H9 (cell line): ENCODE measurements at regions not wholly inside any gene's neighbourhood (a gene's known extent, or its start where the extent isn't known, plus 50 kb on each side); places are given as distances from the start of the nearest gene placed in this dataset.

Source experiments
- DNase-seq: peaks from one replicate; pipeline ENCODE4 v3.0.0-alpha.2; 2017
- H2AFZ ChIP-seq: one replicate; pipeline ENCODE4 v1.6.1; 2013; ENCODE audit warnings: mild to moderate bottlenecking, low read length, control low read depth, moderate library complexity
- H2AK5ac ChIP-seq: 2 replicates; pipeline ENCODE4 v1.6.1; 2013; ENCODE audit warnings: low read length, control low read depth, mixed read lengths; ENCODE audit not compliant: insufficient read length
- H2BK120ac ChIP-seq: one replicate; pipeline ENCODE4 v1.6.1; 2013; ENCODE audit warnings: low read depth, mild to moderate bottlenecking, low read length, control low read depth, inconsistent platforms; ENCODE audit not compliant: poor library complexity, severe bottlenecking
- H2BK12ac ChIP-seq: 2 replicates; pipeline ENCODE4 v1.6.1; 2013; ENCODE audit warnings: low read length, control low read depth, mixed read lengths, low read depth; ENCODE audit not compliant: insufficient read length
- H2BK15ac ChIP-seq: 2 replicates; pipeline ENCODE4 v1.6.1; 2013; ENCODE audit warnings: low read depth, low read length, control low read depth
- H2BK20ac ChIP-seq: one replicate; pipeline ENCODE4 v1.6.1; 2013; ENCODE audit warnings: low read depth, mild to moderate bottlenecking, low read length, control low read depth, inconsistent platforms; ENCODE audit not compliant: poor library complexity, severe bottlenecking
- H2BK5ac ChIP-seq: 2 replicates; pipeline ENCODE4 v1.6.1; 2013; ENCODE audit warnings: low read length, control low read depth, mixed read lengths; ENCODE audit not compliant: insufficient read length
- H3K14ac ChIP-seq: 2 replicates; pipeline ENCODE4 v1.6.1; 2013; ENCODE audit warnings: low read length, control low read depth; ENCODE audit not compliant: insufficient read depth
- H3K18ac ChIP-seq: 2 replicates; pipeline ENCODE4 v1.6.1; 2013; ENCODE audit warnings: low read depth, mild to moderate bottlenecking, mixed read lengths, low read length, control low read depth; ENCODE audit not compliant: insufficient read length
- H3K23ac ChIP-seq: 2 replicates; pipeline ENCODE4 v1.6.1; 2013; ENCODE audit warnings: low read length, control low read depth, mixed read lengths, low read depth; ENCODE audit not compliant: insufficient read length
- H3K23me2 ChIP-seq: 2 replicates; pipeline ENCODE4 v1.6.1; 2013; ENCODE audit warnings: low read depth, mild to moderate bottlenecking, mixed read lengths, low read length, control low read depth; ENCODE audit not compliant: insufficient read length, poor library complexity, severe bottlenecking
- H3K27ac ChIP-seq: 2 replicates; pipeline ENCODE4 v1.5.1; 2013; ENCODE audit warnings: low read length, control low read depth, mixed read lengths, low read depth; ENCODE audit not compliant: insufficient read length
- H3K27me3 ChIP-seq: 2 replicates; pipeline ENCODE4 v1.6.1; 2013; ENCODE audit warnings: low read length, control low read depth, inconsistent platforms; ENCODE audit not compliant: insufficient read depth
- H3K4ac ChIP-seq: 2 replicates; pipeline ENCODE4 v1.6.1; 2013; ENCODE audit warnings: low read depth, mild to moderate bottlenecking, control low read depth, inconsistent platforms, low read length, moderate library complexity
- H3K4me1 ChIP-seq: 2 replicates; pipeline ENCODE4 v1.6.1; 2013; ENCODE audit warnings: low read length, control low read depth, inconsistent platforms; ENCODE audit not compliant: insufficient read depth
- H3K4me2 ChIP-seq: 2 replicates; pipeline ENCODE4 v1.6.1; 2013; ENCODE audit warnings: low read length, control low read depth, mixed read lengths; ENCODE audit not compliant: insufficient read length, insufficient read depth
- H3K56ac ChIP-seq: 2 replicates; pipeline ENCODE4 v1.6.1; 2013; ENCODE audit warnings: low read depth, mild to moderate bottlenecking, mixed read lengths, low read length, control low read depth; ENCODE audit not compliant: insufficient read length
- H3K79me1 ChIP-seq: 2 replicates; pipeline ENCODE4 v1.6.1; 2013; ENCODE audit warnings: low read depth, mild to moderate bottlenecking, moderate library complexity, low read length, control low read depth, inconsistent platforms; ENCODE audit not compliant: insufficient read depth, poor library complexity, severe bottlenecking
- H3K79me2 ChIP-seq: 2 replicates; pipeline ENCODE4 v1.6.1; 2013; ENCODE audit warnings: low read length, control low read depth, inconsistent platforms; ENCODE audit not compliant: insufficient read depth
- H3K9ac ChIP-seq: 2 replicates; pipeline ENCODE4 v1.6.1; 2013; ENCODE audit warnings: low read length, control low read depth, mixed read lengths; ENCODE audit not compliant: insufficient read length; ENCODE audit errors: extremely low read depth
- H3K9me3 ChIP-seq: one replicate; pipeline ENCODE4 v1.6.1; 2013; ENCODE audit warnings: low read depth, low read length, inconsistent platforms; ENCODE audit not compliant: control insufficient read depth
- H3T11ph ChIP-seq: one replicate; pipeline ENCODE4 v1.6.1; 2013; ENCODE audit warnings: mild to moderate bottlenecking, low read length, control low read depth, inconsistent platforms
- H4K20me1 ChIP-seq: one replicate; pipeline ENCODE4 v1.6.1; 2013; ENCODE audit not compliant: control insufficient read depth, insufficient read length, insufficient read depth
- H4K5ac ChIP-seq: 2 replicates; pipeline ENCODE4 v1.6.1; 2013; ENCODE audit warnings: low read depth, mild to moderate bottlenecking, mixed read lengths, low read length, control low read depth; ENCODE audit not compliant: insufficient read length
- H4K8ac ChIP-seq: replicated peaks from 2 replicates; pipeline ENCODE4 v1.6.1; 2013; ENCODE audit warnings: low read length, control low read depth, mixed read lengths, low read depth; ENCODE audit not compliant: insufficient read length
- H4K91ac ChIP-seq: 2 replicates; pipeline ENCODE4 v1.6.1; 2013; ENCODE audit warnings: low read depth, mild to moderate bottlenecking, moderate library complexity, mixed read lengths, low read length, control low read depth; ENCODE audit not compliant: insufficient read length
- H3K27ac Mint-ChIP-seq, 3 experiments: 2 replicates in 2 of 3; 3 replicates in 1 of 3; pipeline ENCODE4 v1.8.0; 2020 to 2021; ENCODE audit warnings: mixed read lengths in 3 of 3, mild to moderate bottlenecking in 1 of 3, moderate library complexity in 1 of 3
- H3K27me3 Mint-ChIP-seq: 2 replicates; pipeline ENCODE4 v1.8.0; 2021; ENCODE audit warnings: low read depth, mild to moderate bottlenecking, moderate library complexity, mixed read lengths
- H3K36me3 Mint-ChIP-seq, 3 experiments: 2 replicates in 2 of 3; 3 replicates in 1 of 3; pipeline ENCODE4 v1.8.0; 2020 to 2021; ENCODE audit warnings: low read depth in 3 of 3, mixed read lengths in 3 of 3; ENCODE audit not compliant: insufficient read depth in 1 of 3
- H3K4me1 Mint-ChIP-seq, 2 experiments: 2 replicates each; pipeline ENCODE4 v1.8.0; 2020; ENCODE audit warnings: mixed read lengths in 2 of 2
- H3K4me3 Mint-ChIP-seq, 2 experiments: 2 replicates in 1 of 2; 3 replicates in 1 of 2; pipeline ENCODE4 v1.8.0; 2020 to 2021; ENCODE audit warnings: mild to moderate bottlenecking in 2 of 2, mixed read lengths in 2 of 2, moderate library complexity in 1 of 2
- H3K9me3 Mint-ChIP-seq, 2 experiments: 2 replicates in 1 of 2; 3 replicates in 1 of 2; pipeline ENCODE4 v1.8.0; 2020; ENCODE audit warnings: mild to moderate bottlenecking in 2 of 2, mixed read lengths in 2 of 2, moderate library complexity in 1 of 2
- WGBS: extraction: QIAGEN DNeasy Blood & Tissue Kit; methylation state at CpG from one replicate; pipeline ENCODE4 v1.1.7; 2013; ENCODE audit warnings: missing lambda C conversion rate, low lambda C conversion rate, mixed read lengths; ENCODE audit not compliant: insufficient read length; ENCODE audit errors: extremely low coverage; 5-methylcytosine and 5-hydroxymethylcytosine counted together
- TF ChIP-seq, protein P1 (sequence below): fragments of 200-600 bp; sonication (generic); conservative IDR thresholded peaks from 3 replicates; pipeline ENCODE4 v1.8.0; 2021; ENCODE audit warnings: antibody characterized with exemption, mild to moderate bottlenecking

DNA sequence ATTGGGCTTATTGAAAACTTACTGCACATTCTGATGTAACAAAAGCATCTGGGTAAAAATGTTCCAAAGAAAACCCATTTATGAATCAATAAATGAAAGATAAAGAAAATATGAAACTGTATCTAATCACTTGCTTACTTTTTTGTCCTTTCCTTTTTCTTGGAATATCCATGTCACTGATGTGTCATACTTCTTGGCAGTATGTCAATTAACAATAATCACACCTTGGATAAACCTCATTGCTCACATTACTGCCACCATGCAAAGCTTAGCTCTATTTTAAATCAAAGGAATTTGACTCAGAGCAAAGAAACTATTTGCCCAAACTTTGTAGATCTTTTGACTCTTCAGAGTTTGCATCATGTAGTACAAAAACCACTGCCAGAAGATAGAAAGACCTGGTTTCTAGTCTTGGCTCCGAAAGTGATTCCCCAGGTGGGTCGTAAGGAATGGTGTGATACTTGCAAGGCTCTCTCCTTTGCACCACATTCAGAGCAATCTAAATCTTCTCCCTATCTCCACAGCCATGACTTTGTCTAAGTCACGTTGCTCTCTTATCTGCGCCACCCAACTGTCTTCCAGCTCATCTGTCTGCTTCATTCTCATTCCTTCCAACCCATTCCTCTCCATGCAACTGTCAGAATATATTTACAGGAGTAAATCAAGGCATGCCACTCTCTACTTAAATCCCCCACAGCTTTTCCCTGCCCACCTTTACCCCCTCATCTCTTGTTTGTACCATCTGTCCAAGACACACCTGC lies 311.9 kb downstream of the COG6 start:
- no peak overlapping the region for H3K4ac ChIP-seq
- Mint-ChIP-seq H3K4me3 (no peak overlapping the region), H3K27ac (no peak overlapping the region), H3K9me3 (no peaks in the 10 kb centered on the region), H3K36me3 (no peaks in the 10 kb centered on the region), H3K4me1 (peaks cover 6 to 7% of the 10 kb centered on the region in 2 experiments; a peak in 2 of 4 replicates), H3K27me3 (no peaks in the 10 kb centered on the region; the same call in 1 of the 2 replicates)
- H2BK120ac ChIP-seq: no peak overlapping the region
- no peak overlapping the region for H3K27ac ChIP-seq
- WGBS: no CpG with 5 or more reads among the region's 4 CpGs
- no peak overlapping the region for H4K5ac ChIP-seq
- no peaks in the 10 kb centered on the region for H3K79me2 ChIP-seq
- H3K9me3 ChIP-seq: no peaks in the 10 kb centered on the region
- no peaks in the 10 kb centered on the region for H3K27me3 ChIP-seq
- H3T11ph ChIP-seq: no peak overlapping the region
- TF ChIP-seq, protein P1, sequence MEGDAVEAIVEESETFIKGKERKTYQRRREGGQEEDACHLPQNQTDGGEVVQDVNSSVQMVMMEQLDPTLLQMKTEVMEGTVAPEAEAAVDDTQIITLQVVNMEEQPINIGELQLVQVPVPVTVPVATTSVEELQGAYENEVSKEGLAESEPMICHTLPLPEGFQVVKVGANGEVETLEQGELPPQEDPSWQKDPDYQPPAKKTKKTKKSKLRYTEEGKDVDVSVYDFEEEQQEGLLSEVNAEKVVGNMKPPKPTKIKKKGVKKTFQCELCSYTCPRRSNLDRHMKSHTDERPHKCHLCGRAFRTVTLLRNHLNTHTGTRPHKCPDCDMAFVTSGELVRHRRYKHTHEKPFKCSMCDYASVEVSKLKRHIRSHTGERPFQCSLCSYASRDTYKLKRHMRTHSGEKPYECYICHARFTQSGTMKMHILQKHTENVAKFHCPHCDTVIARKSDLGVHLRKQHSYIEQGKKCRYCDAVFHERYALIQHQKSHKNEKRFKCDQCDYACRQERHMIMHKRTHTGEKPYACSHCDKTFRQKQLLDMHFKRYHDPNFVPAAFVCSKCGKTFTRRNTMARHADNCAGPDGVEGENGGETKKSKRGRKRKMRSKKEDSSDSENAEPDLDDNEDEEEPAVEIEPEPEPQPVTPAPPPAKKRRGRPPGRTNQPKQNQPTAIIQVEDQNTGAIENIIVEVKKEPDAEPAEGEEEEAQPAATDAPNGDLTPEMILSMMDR: no peak
- H3K56ac ChIP-seq: no peak overlapping the region
- no peak overlapping the region for H3K18ac ChIP-seq
- H4K91ac ChIP-seq: no peak overlapping the region
- no peak overlapping the region for H4K8ac ChIP-seq
- H2BK15ac ChIP-seq: no peak overlapping the region
- DNase-seq: no peak
- no peaks in the 10 kb centered on the region for H4K20me1 ChIP-seq
- H3K23me2 ChIP-seq: no peaks in the 10 kb centered on the region
- no peak overlapping the region for H2BK20ac ChIP-seq
- H3K23ac ChIP-seq: no peak overlapping the region
- H3K4me2 ChIP-seq: no peak overlapping the region
- H2AK5ac ChIP-seq: no peak overlapping the region
- no peak overlapping the region for H3K9ac ChIP-seq
- no peak overlapping the region for H2BK5ac ChIP-seq
- no peaks in the 10 kb centered on the region for H3K4me1 ChIP-seq
- H3K79me1 ChIP-seq: no peaks in the 10 kb centered on the region
- no peak overlapping the region for H2BK12ac ChIP-seq
- H3K14ac ChIP-seq: no peak overlapping the region
- H2AFZ ChIP-seq: no peak overlapping the region
